SK-N-MC (cell line): ENCODE measurements at regions not wholly inside any gene's neighbourhood (a gene's known extent, or its start where the extent isn't known, plus 50 kb on each side); places are given as distances from the start of the nearest gene placed in this dataset.

Source experiments
- DNase-seq: peaks from one replicate; pipeline ENCODE4 v3.0.0-alpha.2; 2011; ENCODE audit warnings: low read depth, low spot score
- H3K27ac ChIP-seq: fragments of 200-600 bp; sonication (generic); 2 replicates; pipeline ENCODE4 v1.5.1; 2016; ENCODE audit warnings: mixed run types
- H3K36me3 ChIP-seq: fragments of 200-600 bp; sonication (generic); 2 replicates; pipeline ENCODE4 v1.6.1; 2017; ENCODE audit warnings: antibody characterized with exemption, low read length, mixed read lengths; ENCODE audit not compliant: insufficient read depth
- H3K4me3 ChIP-seq: fragments of 200-600 bp; sonication (generic); 2 replicates; pipeline ENCODE4 v1.5.1; 2016
- H3K9ac ChIP-seq: fragments of 200-600 bp; sonication (generic); 2 replicates; pipeline ENCODE4 v1.8.0; 2017; ENCODE audit warnings: mixed run types, mixed read lengths; ENCODE audit not compliant: insufficient read length
- H3K9me3 ChIP-seq: fragments of 200-600 bp; sonication (generic); 2 replicates; pipeline ENCODE4 v1.6.1; 2017; ENCODE audit warnings: low read depth, mild to moderate bottlenecking, antibody characterized with exemption, low read length, moderate library complexity, mixed read lengths
- EZH2 ChIP-seq: fragments of 200-600 bp; sonication (generic); IDR thresholded peaks from one replicate; pipeline ENCODE4 v1.6.1; 2017; ENCODE audit warnings: antibody characterized with exemption
- FOXP2 ChIP-seq: optimal IDR thresholded peaks from 2 replicates; pipeline ENCODE3; 2011; ENCODE audit warnings: mild to moderate bottlenecking, moderate library complexity; ENCODE audit not compliant: insufficient read depth; ENCODE audit errors: extremely low read length, control extremely low read depth
- POLR2AphosphoS5 ChIP-seq: IDR thresholded peaks from 2 replicates; pipeline ENCODE4 v1.6.1; 2012; ENCODE audit warnings: mild to moderate bottlenecking, low read depth, low read length, borderline replicate concordance

DNA sequence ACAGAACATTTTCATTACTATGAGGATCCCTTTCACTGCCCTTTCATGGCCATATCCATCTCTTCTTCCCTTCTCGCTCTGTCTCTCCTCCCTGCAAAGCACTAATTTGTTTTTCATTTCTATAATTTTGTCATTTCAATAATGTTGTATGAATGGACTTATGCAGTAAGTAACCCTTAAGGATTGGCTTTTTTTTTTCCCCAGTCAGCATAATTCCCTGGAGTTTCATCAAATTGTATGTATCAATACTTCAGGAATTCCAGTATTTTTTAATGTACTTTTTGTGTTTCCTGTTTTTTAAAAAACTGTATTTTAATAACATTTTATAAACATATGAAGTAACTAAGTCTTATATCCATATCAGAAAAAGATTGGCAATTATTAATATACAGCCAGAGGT, 1016.0 kb upstream of the SEMA6D start:
- TF ChIP-seq EZH2 (no peak), FOXP2 (no peak), POLR2AphosphoS5 (no peak)
- Histone ChIP-seq H3K4me3 (no peak overlapping the region), H3K27ac (no peak overlapping the region), H3K9ac (no peak overlapping the region), H3K9me3 (no peaks in the 10 kb centered on the region), H3K36me3 (no peaks in the 10 kb centered on the region)
- no peak for DNase-seq

DNA sequence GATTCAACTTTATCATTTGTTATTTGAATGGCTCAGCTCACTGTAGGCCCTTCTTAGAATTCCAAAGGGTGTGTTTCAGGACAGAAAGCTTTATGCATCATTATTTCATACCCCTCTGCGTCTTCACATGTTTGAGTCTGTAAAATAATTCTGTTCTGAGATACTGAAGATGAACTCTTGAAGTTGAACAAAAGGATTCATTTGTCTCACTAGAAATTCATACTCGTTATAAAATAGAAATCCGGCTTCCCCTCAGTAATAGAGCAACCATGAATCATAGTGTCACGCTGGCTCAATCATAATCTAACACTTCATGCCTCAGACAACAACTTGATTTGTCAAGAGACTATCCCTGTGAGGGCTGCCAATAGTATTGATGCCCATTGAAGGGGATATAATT, 1015.4 kb upstream of the SEMA6D start:
- no peak overlapping the region for H3K4me3 ChIP-seq
- H3K27ac ChIP-seq, result no peak overlapping the region
- no peak for DNase-seq
- no peak overlapping the region for H3K9ac ChIP-seq
- no peaks in the 10 kb centered on the region for H3K9me3 ChIP-seq
- H3K36me3 ChIP-seq, result no peaks in the 10 kb centered on the region
- TF ChIP-seq POLR2AphosphoS5 (no peak), FOXP2 (no peak), EZH2 (no peak)

DNA sequence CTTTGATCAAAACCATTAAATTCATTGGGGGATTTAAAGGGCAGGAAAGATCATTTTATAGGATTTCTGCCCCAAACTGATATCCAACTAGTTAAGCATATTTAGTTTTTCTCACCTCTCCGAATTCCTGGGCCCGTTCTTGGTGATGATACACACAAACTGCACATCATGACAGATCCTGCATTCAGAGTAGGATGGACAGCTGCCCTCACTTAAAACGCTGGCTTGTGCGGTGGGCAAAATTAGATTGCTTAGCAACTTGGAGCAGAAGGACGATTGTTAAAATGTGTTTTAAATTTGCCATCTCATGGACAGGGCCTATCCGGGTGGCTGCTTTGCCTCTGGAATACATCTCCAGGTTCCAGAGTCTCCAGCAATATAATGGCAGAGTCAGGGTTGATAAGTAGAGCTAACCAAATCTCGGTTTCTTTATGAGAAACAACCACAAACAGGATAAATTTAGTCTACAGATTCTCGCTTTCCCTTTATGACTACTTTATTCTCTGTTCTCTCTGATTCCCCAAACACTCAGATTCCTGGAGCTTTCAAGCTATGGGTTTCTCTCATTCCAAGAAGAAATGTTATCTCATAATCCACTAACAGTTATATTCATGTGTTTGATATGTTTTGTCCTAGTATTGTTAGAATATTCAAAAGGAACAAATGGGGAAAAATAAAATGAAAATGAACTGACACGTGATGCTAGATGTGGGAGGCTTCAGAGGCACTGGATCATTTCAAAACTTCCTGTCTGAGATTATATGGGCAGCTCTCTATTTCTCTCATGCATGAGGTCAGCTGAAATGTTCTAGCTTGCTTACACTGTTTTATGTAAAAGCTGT, 1014.1 kb upstream of the SEMA6D start:
- no peak overlapping the region for H3K4me3 ChIP-seq
- H3K9me3 ChIP-seq, result no peaks in the 10 kb centered on the region
- H3K27ac ChIP-seq, result no peak overlapping the region
- no peaks in the 10 kb centered on the region for H3K36me3 ChIP-seq
- no peak for DNase-seq
- TF ChIP-seq POLR2AphosphoS5, result no peak
- TF ChIP-seq EZH2, result no peak
- no peak for TF ChIP-seq FOXP2
- H3K9ac ChIP-seq, result no peak overlapping the region

DNA sequence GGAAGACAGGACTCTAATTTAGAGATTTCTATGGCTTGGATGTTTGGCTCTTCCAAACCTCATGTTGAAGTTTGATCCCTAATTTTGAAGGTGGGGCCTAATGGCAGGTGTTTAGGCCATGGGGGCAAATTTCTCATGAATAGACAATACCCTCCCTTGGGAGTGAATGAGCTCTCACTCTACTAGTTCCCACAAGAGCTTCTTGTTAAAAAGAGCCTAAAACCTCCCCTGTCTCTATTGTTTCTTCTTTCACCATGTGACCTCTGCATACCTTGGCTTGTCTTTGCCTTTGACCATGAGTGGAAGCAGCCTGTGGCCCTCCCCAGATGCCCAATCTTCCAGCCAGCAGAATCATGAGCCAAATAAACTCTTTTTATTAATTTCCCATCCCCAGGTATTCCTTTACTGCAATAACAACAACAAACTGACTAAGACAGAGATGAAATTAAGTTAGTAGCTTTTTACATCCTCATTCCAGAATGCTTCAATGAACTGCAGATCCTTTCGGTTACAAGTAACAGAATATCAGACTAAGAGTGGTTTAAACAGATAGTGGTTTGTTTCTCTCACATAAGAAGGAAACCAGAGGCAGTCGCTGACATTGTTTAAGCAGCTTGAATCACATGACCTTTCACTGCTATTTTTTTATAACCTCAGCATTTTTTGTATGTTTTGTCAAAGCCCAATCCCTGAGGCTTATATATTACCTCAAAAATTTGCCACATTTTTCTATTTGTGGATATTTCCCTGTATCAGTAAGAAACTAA, 1013.3 kb upstream of the SEMA6D start:
- no peak overlapping the region for H3K27ac ChIP-seq
- H3K36me3 ChIP-seq, result no peaks in the 10 kb centered on the region
- TF ChIP-seq POLR2AphosphoS5 (no peak), FOXP2 (no peak), EZH2 (no peak)
- no peaks in the 10 kb centered on the region for H3K9me3 ChIP-seq
- H3K4me3 ChIP-seq, result no peak overlapping the region
- no peak for DNase-seq
- no peak overlapping the region for H3K9ac ChIP-seq

DNA sequence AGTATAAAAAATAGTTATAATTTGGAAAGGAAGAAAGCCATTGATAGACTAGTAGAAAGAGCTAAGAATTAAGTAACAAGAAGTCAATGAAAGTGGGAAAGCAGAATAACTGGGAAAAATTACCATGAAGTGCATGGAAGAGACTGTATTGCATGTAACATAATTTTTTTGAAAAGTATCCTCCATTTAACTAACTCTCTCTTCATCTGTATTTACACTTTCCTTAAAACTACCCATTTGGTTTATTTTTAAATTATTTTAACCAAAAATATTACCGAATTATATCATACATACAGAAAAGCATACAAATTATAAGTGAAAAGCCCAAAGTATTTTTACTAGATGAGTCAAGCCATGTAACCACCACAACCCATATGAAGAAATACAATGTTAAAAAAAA, 1009.9 kb upstream of the SEMA6D start:
- Histone ChIP-seq H3K9me3 (no peaks in the 10 kb centered on the region), H3K4me3 (no peak overlapping the region), H3K36me3 (no peaks in the 10 kb centered on the region), H3K27ac (no peak overlapping the region), H3K9ac (no peak overlapping the region)
- no peak for TF ChIP-seq EZH2
- TF ChIP-seq FOXP2, result no peak
- no peak for TF ChIP-seq POLR2AphosphoS5
- DNase-seq, result no peak

DNA sequence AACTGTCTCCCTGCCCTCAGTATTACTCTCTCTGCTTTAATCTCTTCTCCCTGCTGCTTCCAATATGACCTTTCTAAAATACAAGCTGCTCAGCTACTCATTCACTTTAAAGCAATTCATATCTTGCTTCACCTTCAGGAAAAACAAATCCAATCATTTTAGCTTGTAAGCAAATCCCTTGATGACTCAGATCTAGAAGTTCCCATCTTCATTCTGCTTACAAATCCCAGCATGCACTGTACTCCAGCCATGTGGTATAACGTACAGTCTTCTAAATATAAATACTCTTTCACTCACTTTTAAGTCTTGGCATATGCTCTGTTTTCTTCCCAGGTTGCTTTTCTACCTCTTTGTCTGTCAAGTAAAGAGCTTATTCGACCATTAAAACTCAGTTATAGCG, 1009.1 kb upstream of the SEMA6D start:
- no peaks in the 10 kb centered on the region for H3K36me3 ChIP-seq
- H3K9ac ChIP-seq, result no peak overlapping the region
- H3K4me3 ChIP-seq, result no peak overlapping the region
- H3K9me3 ChIP-seq, result no peaks in the 10 kb centered on the region
- TF ChIP-seq EZH2, result no peak
- no peak for TF ChIP-seq POLR2AphosphoS5
- TF ChIP-seq FOXP2, result no peak
- DNase-seq, result no peak
- H3K27ac ChIP-seq, result no peak overlapping the region

DNA sequence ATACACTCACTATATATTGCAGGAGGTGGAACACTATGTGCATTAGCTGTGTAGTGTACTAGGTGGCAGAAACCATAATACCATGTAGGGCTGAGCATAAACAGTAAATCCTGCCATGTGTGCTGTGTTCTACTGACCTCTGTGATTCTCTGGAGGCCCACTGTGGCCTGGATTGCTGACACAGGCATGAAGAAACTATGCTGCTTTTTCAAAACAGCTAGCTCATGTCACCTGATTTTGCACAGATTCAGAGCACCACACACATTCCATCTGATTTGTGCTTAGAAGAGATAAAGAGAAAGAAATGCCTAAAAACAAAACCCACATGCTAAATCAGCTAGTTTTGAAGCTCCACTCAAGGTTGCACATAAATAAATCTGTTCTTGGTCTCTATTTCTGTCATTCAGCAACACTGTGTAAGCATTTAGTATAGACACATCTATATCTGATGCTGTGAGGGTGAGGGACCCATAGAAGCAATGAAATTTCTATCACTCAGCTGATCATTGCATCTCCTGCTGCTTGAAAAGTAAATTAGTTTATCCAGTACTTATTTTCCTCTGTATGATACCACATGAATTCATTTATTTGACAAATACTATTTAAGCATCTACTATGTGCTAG, 1007.7 kb upstream of the SEMA6D start:
- H3K9me3 ChIP-seq, result no peaks in the 10 kb centered on the region
- no peak for TF ChIP-seq POLR2AphosphoS5
- no peak for DNase-seq

DNA sequence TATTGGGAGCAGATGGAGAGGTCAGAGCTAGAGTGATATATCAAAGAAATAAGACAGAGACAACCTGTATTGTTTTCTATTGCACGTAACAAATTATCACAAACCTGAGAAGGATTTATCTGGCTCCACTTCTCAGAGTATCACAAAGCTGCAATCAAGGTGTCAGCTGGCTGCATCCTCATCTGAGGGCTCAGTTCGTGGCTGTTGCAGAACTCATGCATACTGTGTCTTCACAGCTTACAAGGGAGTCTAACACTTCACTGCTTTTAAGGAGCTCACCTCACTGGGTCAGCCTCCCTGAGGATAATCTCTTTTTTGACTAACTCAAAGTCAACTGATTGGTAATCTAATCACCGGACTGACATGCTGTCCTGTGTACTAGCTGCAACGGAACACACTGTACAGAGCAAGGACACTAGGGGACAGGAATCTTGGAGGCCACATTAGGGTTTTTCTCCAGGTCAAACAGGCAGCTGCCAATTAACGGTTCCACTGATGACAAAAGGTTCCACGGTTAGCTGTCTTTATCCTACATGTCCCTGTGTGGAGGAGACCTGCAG, 1006.8 kb upstream of the SEMA6D start:
- Histone ChIP-seq H3K9ac (no peak overlapping the region), H3K4me3 (no peak overlapping the region), H3K27ac (no peak overlapping the region), H3K9me3 (no peaks in the 10 kb centered on the region), H3K36me3 (no peaks in the 10 kb centered on the region)
- no peak for TF ChIP-seq FOXP2
- TF ChIP-seq EZH2, result no peak
- TF ChIP-seq POLR2AphosphoS5, result no peak
- no peak for DNase-seq

More for the DNA sequence above, 1007.7 kb upstream of the SEMA6D start:
- no peak overlapping the region for H3K4me3 ChIP-seq
- H3K36me3 ChIP-seq, result no peaks in the 10 kb centered on the region
- H3K27ac ChIP-seq, result no peak overlapping the region
- H3K9ac ChIP-seq, result no peak overlapping the region
